PC-3 (cell line): ENCODE measurements at regions not wholly inside any gene's neighbourhood (a gene's known extent, or its start where the extent isn't known, plus 50 kb on each side); places are given as distances from the start of the nearest gene placed in this dataset.

Experiments used
- ATAC-seq: fragments of 200-7000 bp; cut with Tn5 transposase; 2 replicates; pipeline ENCODE4 v1.9.1; 2020; ENCODE audit warnings: mild to moderate bottlenecking, moderate library complexity
- BruUV-seq: library from RNA; stranded (reverse); fragments of 400-500 nt; replicated peaks from 2 replicates; lab custom pipeline; 2021; lab: Mats Ljungman, UMichigan
- CTCF ChIA-PET: fragments of 300-600 bp; sonication (Branson Sonifier 250); formaldehyde crosslinking; loops from one replicate; lab custom pipeline; 2022; ENCODE audit warnings: antibody characterized with exemption; lab: Charles Lee
- POLR2A ChIA-PET: fragments of 300-600 bp; sonication (Branson Sonifier 250); formaldehyde crosslinking; loops from one replicate; lab custom pipeline; 2022; ENCODE audit warnings: antibody characterized with exemption; ENCODE audit not compliant: unreplicated experiment; lab: Charles Lee
- DNase-seq: peaks from one replicate; pipeline ENCODE4 v3.0.0-alpha.2; 2015
- H2AFZ ChIP-seq: fragments of 300-600 bp; sonication (generic); 2 replicates; pipeline ENCODE4 v1.6.0; 2016; ENCODE audit warnings: antibody characterized with exemption, low read length
- H3F3A ChIP-seq: fragments of 300-600 bp; sonication (generic); one replicate; pipeline ENCODE4 v1.6.0; 2017; ENCODE audit warnings: antibody characterized with exemption, low read length, control low read depth, mild to moderate bottlenecking; ENCODE audit not compliant: unreplicated experiment
- H3K27ac ChIP-seq: fragments of 300-600 bp; sonication (generic); 2 replicates; pipeline ENCODE4 v1.5.1; 2016; ENCODE audit warnings: mild to moderate bottlenecking, low read length
- H3K27me3 ChIP-seq: fragments of 300-600 bp; sonication (generic); 2 replicates; pipeline ENCODE4 v1.6.1; 2016; ENCODE audit warnings: low read length, mixed read lengths
- H3K36me3 ChIP-seq: fragments of 300-600 bp; sonication (generic); 2 replicates; pipeline ENCODE4 v1.6.1; 2016; ENCODE audit warnings: low read depth, mixed run types, low read length, mixed read lengths
- H3K4me1 ChIP-seq: fragments of 300-600 bp; sonication (generic); 2 replicates; pipeline ENCODE4 v1.5.1; 2016; ENCODE audit warnings: low read length; ENCODE audit not compliant: insufficient read depth
- H3K4me2 ChIP-seq: fragments of 300-600 bp; sonication (generic); 2 replicates; pipeline ENCODE4 v1.6.0; 2016; ENCODE audit warnings: low read length
- H3K4me3 ChIP-seq: fragments of 300-600 bp; sonication (generic); 2 replicates; pipeline ENCODE4 v1.5.1; 2016; ENCODE audit warnings: mild to moderate bottlenecking, low read length, mixed read lengths
- H3K79me2 ChIP-seq: fragments of 300-600 bp; sonication (generic); 2 replicates; pipeline ENCODE4 v1.6.1; 2017; ENCODE audit warnings: low read length, mixed read lengths
- H3K9ac ChIP-seq: fragments of 300-600 bp; sonication (generic); 2 replicates; pipeline ENCODE4 v1.6.0; 2016; ENCODE audit warnings: mild to moderate bottlenecking, low read length
- H3K9me2 ChIP-seq: fragments of 300-600 bp; sonication (generic); replicated peaks from 2 replicates; pipeline ENCODE4 v1.6.1; 2016; ENCODE audit warnings: mixed run types, low read length, mixed read lengths
- H3K9me3 ChIP-seq: fragments of 300-600 bp; sonication (generic); 2 replicates; pipeline ENCODE4 v1.6.1; 2016; ENCODE audit warnings: low read length, mixed read lengths
- H4K20me1 ChIP-seq: fragments of 300-600 bp; sonication (generic); 2 replicates; pipeline ENCODE4 v1.6.1; 2016; ENCODE audit warnings: low read length, mixed read lengths
- EZH2 ChIP-seq: fragments of 300-600 bp; sonication (generic); IDR thresholded peaks from one replicate; pipeline ENCODE4 v1.6.1; 2017; ENCODE audit warnings: antibody characterized with exemption, mild to moderate bottlenecking, low read length; ENCODE audit not compliant: unreplicated experiment
- EZH2phosphoT487 ChIP-seq: fragments of 300-600 bp; sonication (generic); IDR thresholded peaks from 2 replicates; pipeline ENCODE4 v1.6.1; 2018; ENCODE audit warnings: mild to moderate bottlenecking, antibody characterized with exemption, low read length, borderline replicate concordance
- intact Hi-C: fragments of 100-400 bp; cut with micrococcal nuclease; formaldehyde crosslinking; loops from 2 replicates; pipeline ENCODE4 v1.9.0; 2023
- TF ChIP-seq, protein P1 (sequence below): fragments of 300-600 bp; sonication (generic); conservative IDR thresholded peaks from 2 replicates; pipeline ENCODE4 v1.5.1; 2017; ENCODE audit warnings: antibody characterized with exemption, low read depth, mild to moderate bottlenecking, low read length

DNA sequence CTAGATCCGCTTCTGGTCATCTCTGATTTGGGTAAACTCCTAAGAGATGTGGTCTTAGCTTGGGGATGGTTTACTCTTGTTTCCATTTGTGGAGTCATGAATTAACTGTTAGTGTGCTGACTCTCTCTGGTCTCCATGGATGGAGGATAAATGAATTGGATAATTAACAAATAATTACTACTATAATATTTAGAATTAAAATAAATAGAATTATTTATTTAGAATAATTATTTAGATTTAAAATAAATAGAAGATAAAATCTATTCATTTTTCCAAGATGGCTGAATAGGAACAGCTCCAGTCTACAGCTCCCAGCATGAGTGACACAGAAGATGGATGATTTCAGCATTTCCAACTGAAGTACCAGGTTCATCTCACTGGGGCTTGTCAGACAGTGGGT lies 1587.4 kb upstream of the AGA start:
- Histone ChIP-seq H3K9me2 (no peaks in the 10 kb centered on the region), H3K4me1 (no peaks in the 10 kb centered on the region), H3K27me3 (no peaks in the 10 kb centered on the region), H3K9me3 (no peaks in the 10 kb centered on the region), H3K27ac (no peak overlapping the region), H3K9ac (no peak overlapping the region), H3K79me2 (no peaks in the 10 kb centered on the region), H4K20me1 (no peaks in the 10 kb centered on the region), H3F3A (no peaks in the 10 kb centered on the region), H2AFZ (no peak overlapping the region), H3K4me2 (no peak overlapping the region), H3K4me3 (no peak overlapping the region), H3K36me3 (no peaks in the 10 kb centered on the region)
- TF ChIP-seq EZH2 (no peak), EZH2phosphoT487 (no peak)
- TF ChIP-seq, protein P1, sequence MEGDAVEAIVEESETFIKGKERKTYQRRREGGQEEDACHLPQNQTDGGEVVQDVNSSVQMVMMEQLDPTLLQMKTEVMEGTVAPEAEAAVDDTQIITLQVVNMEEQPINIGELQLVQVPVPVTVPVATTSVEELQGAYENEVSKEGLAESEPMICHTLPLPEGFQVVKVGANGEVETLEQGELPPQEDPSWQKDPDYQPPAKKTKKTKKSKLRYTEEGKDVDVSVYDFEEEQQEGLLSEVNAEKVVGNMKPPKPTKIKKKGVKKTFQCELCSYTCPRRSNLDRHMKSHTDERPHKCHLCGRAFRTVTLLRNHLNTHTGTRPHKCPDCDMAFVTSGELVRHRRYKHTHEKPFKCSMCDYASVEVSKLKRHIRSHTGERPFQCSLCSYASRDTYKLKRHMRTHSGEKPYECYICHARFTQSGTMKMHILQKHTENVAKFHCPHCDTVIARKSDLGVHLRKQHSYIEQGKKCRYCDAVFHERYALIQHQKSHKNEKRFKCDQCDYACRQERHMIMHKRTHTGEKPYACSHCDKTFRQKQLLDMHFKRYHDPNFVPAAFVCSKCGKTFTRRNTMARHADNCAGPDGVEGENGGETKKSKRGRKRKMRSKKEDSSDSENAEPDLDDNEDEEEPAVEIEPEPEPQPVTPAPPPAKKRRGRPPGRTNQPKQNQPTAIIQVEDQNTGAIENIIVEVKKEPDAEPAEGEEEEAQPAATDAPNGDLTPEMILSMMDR: no peak
- CTCF ChIA-PET: no interaction called here
- intact Hi-C loops: no loop called here
- no TSS peak for BruUV-seq
- ATAC-seq: no peak
- DNase-seq: no peak
- POLR2A ChIA-PET: no interaction called here

DNA sequence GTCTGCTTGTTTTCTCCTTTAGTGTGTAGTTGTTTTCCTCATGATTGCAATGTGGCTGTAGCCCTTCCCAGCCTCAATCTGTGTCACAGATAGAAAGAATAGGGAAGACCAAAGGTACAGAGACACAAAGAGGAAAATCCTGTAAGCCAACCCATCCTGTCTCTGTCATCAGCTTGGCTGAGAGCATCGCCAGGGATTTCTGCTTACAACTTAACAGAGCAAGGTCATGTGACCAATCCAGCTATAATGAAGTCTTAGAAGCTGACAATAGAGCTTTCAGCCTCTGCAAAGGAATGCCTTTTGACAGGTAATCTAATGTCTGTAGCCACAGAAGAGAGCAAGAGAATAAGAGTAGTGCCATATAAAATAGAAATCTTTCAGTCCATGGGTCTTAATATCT lies 1598.0 kb upstream of the AGA start:
- BruUV-seq: no TSS peak
- no peak overlapping the region for H3K9ac ChIP-seq
- H2AFZ ChIP-seq: no peak overlapping the region
- H3K4me3 ChIP-seq: no peak overlapping the region
- ChIA-PET POLR2A (no interaction called here), CTCF (no interaction called here)
- H3K79me2 ChIP-seq: no peaks in the 10 kb centered on the region
- ATAC-seq: no peak
- no peaks in the 10 kb centered on the region for H3K27me3 ChIP-seq
- TF ChIP-seq, protein P1: no peak
- TF ChIP-seq EZH2phosphoT487 (no peak), EZH2 (no peak)
- no peaks in the 10 kb centered on the region for H3F3A ChIP-seq
- H3K27ac ChIP-seq: no peak overlapping the region
- intact Hi-C loops: no loop called here
- H3K4me1 ChIP-seq: no peaks in the 10 kb centered on the region
- H3K9me2 ChIP-seq: no peaks in the 10 kb centered on the region
- no peaks in the 10 kb centered on the region for H3K9me3 ChIP-seq
- H3K36me3 ChIP-seq: no peaks in the 10 kb centered on the region
- DNase-seq: no peak
- H4K20me1 ChIP-seq: no peaks in the 10 kb centered on the region
- no peak overlapping the region for H3K4me2 ChIP-seq

DNA sequence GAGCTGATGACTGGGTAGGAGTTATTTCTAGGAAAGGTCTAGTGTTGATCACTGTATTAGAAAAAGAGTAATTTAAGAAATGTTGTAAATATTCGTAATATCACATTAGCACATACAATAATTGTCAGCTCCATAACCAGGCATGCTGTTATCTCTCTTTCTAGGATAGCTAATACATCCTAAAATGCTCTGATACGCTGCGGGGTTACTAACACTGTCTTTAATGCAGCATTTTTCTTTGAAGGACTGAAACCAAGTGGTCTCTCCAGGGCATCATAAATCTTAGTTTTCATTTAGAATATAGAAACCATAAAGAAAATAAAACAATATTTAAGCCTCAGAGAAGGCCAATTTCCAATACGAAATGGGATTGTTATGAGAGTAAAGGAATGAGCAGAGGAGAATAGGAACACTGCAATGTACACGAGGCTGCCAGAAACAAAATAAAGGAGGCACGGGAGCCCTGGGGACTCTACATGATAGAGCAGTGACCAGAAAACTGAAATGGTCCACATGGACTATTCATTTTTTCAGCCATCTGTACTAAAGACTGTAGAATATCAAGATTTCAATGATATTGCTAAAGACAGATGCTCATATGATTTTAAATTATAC lies 1606.7 kb upstream of the AGA start:
- ChIA-PET CTCF (no interaction called here), POLR2A (no interaction called here)
- Histone ChIP-seq H3K79me2 (no peaks in the 10 kb centered on the region), H4K20me1 (no peaks in the 10 kb centered on the region), H3K27me3 (no peaks in the 10 kb centered on the region), H3K27ac (no peak overlapping the region), H2AFZ (no peak overlapping the region), H3K9ac (no peak overlapping the region), H3K4me2 (no peak overlapping the region), H3K9me2 (no peaks in the 10 kb centered on the region), H3K4me1 (no peaks in the 10 kb centered on the region), H3K9me3 (no peaks in the 10 kb centered on the region), H3K36me3 (no peaks in the 10 kb centered on the region), H3F3A (no peaks in the 10 kb centered on the region), H3K4me3 (no peak overlapping the region)
- TF ChIP-seq EZH2phosphoT487 (no peak), EZH2 (no peak)
- TF ChIP-seq, protein P1: no peak
- BruUV-seq: no TSS peak
- ATAC-seq (no peak), DNase-seq (no peak)
- intact Hi-C loops: no loop called here
